T-helper 2 cell treated with Interferon-gamma antibody and Interleukin-4, amounts not matched to agents 5 μg/mL and 100 μg/mL, for 36 hours (primary cell): ENCODE measurements at regions not wholly inside any gene's neighbourhood (a gene's known extent, or its start where the extent isn't known, plus 50 kb on each side); places are given as distances from the start of the nearest gene placed in this dataset.
"Not testable (repeated sequence)": the region's sequence is repeated elsewhere in the genome, so short reads cannot be mapped to it uniquely, and the experiment has no call there.

Experiments used
- DNase-seq: peaks from one replicate; pipeline ENCODE4 v3.0.0; 2021; ENCODE audit warnings: low spot score
- H3K27ac Mint-ChIP-seq: one replicate; pipeline ENCODE4 v1.8.0; 2021; ENCODE audit warnings: mild to moderate bottlenecking, mixed read lengths
- H3K27me3 Mint-ChIP-seq: one replicate; pipeline ENCODE4 v1.8.0; 2021; ENCODE audit warnings: low read depth, mixed read lengths
- H3K36me3 Mint-ChIP-seq: one replicate; pipeline ENCODE4 v1.8.0; 2021; ENCODE audit warnings: low read depth, mixed read lengths
- H3K4me1 Mint-ChIP-seq: one replicate; pipeline ENCODE4 v1.8.0; 2021; ENCODE audit warnings: low read depth, mixed read lengths
- H3K4me3 Mint-ChIP-seq: one replicate; pipeline ENCODE4 v1.8.0; 2022; ENCODE audit warnings: mild to moderate bottlenecking, moderate library complexity, mixed read lengths
- H3K9me3 Mint-ChIP-seq: one replicate; pipeline ENCODE4 v1.8.0; 2021; ENCODE audit warnings: mixed read lengths

DNA sequence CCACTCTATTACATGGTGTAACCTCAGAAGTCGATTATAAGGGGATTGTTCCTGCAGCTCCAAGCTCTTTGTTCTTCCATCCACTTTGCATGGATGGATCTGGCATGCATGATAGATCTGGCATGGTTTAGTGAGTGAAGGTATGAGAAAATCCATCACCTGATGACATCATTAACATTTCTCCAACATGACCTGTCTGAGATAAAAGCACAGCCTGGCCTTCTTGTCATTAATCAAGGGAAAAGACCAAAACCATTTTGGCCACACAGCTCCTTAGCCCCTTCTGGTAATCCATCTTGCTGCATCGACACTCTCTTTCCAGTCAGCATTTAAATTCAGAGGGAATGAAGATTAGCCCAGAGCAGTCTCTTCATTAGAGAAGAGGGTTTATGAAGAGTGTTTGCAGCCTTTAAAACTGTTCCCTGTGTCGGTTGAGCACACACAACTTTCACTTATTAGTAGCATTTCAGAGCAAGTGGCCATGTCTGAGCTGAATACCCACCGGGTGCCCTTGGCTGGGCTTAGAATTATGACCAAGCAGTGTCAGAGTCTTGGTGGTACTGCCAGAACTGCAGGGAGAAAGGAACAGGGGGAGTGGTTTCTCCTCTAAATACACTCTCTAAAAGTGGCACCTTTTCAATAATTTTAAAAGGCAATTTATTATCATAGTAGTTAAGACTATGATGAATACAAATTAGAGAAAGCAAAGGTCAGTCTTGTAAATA is 246.0 kb downstream of the HAPSTR1 start:
- no peak for DNase-seq
- H3K4me1 Mint-ChIP-seq: no peaks in the 10 kb centered on the region
- no peaks in the 10 kb centered on the region for H3K27me3 Mint-ChIP-seq
- H3K27ac Mint-ChIP-seq: no peak overlapping the region
- no peaks in the 10 kb centered on the region for H3K36me3 Mint-ChIP-seq
- no peaks in the 10 kb centered on the region for H3K9me3 Mint-ChIP-seq
- no peak overlapping the region for H3K4me3 Mint-ChIP-seq

DNA sequence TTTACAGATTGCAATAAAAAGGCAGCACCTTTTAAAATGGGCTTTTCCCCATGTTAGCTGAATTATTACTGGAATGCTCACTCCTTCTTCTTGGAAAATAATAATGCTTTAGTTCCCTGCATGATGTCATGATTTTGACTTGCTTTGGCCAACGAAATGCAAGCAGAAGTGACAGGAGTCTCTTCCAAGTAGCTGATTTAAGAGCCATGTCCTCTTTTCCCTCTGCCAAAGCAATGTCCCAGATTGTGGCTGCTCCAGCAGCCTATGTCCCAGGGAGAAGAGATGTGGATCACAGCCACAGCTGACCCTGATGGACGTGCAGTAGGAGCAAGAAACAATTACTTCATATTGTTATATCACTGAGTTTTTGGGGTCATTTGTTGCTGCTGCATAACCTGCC is 246.6 kb downstream of the HAPSTR1 start:
- Mint-ChIP-seq H3K27me3 (no peaks in the 10 kb centered on the region), H3K27ac (no peak overlapping the region), H3K9me3 (no peaks in the 10 kb centered on the region), H3K4me3 (no peak overlapping the region), H3K36me3 (no peaks in the 10 kb centered on the region), H3K4me1 (no peaks in the 10 kb centered on the region)
- DNase-seq: no peak

- Mint-ChIP-seq H3K4me1 (no peaks in the 10 kb centered on the region), H3K36me3 (no peaks in the 10 kb centered on the region), H3K4me3 (no peak overlapping the region), H3K9me3 (no peaks in the 10 kb centered on the region), H3K27ac (no peak overlapping the region), H3K27me3 (no peaks in the 10 kb centered on the region)
- DNase-seq: no peak
Measured at GRCh38 chr16:9338510-9338909, 247.1 kb downstream of the HAPSTR1 start.

DNA sequence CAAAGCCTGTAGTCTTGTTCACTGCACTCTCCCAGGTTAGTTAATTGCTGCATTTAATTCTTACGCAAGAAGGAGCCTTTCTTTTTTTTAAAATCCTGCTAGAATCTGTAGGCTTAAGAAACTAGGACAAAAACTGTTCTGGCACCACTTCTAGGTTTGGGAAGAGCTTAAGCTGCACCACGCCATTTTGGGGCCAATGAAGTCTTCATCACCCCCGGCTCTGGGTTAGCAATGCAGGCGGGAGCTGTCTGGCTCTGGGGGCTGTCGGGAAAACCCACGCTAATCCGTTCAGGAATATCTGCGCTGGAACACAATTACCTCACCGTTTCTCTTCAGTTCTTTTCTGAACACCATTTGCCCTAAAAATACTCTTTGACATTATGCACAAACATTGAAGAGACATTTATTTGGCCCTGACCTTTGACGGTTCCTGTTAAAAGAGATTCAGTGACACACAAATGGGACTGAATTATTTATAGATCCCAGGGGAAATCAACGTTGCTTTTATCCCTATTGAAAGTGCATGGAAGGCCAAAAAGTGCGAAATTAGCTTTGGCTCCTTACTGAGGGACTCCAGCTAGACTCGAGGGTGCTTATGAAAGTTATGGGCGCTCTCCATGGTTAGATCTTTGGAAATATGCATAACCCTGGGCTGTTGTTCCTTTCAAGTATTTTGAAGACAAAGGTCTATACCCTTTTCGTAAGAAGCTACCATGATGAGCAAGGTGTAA is 249.2 kb downstream of the HAPSTR1 start:
- no peak for DNase-seq
- no peak overlapping the region for H3K4me3 Mint-ChIP-seq
- H3K27me3 Mint-ChIP-seq: no peaks in the 10 kb centered on the region
- H3K4me1 Mint-ChIP-seq: no peaks in the 10 kb centered on the region
- H3K27ac Mint-ChIP-seq: no peak overlapping the region
- no peaks in the 10 kb centered on the region for H3K9me3 Mint-ChIP-seq
- H3K36me3 Mint-ChIP-seq: no peaks in the 10 kb centered on the region

DNA sequence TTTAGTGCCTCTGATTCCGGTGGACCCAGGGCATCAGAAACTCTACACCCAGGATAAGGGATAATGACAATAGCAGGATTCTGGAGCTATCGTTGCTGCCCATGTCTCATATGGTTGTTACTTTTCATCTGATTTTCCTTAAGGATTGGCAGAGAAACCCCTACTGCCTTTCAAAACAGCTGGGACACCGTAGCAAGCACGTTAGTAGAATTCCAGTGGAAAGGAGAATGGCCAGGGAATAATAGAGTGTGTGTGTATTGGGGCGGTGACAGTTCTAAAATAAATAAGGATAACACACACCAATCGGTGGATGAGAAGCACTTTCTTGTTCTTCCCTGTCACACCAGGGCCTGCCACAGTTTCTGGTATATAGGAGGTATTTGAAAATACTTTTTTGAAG is 251.8 kb downstream of the HAPSTR1 start:
- Mint-ChIP-seq H3K4me1 (no peaks in the 10 kb centered on the region), H3K27me3 (no peaks in the 10 kb centered on the region), H3K9me3 (no peaks in the 10 kb centered on the region), H3K27ac (no peak overlapping the region), H3K36me3 (no peaks in the 10 kb centered on the region), H3K4me3 (no peak overlapping the region)
- DNase-seq: no peak

DNA sequence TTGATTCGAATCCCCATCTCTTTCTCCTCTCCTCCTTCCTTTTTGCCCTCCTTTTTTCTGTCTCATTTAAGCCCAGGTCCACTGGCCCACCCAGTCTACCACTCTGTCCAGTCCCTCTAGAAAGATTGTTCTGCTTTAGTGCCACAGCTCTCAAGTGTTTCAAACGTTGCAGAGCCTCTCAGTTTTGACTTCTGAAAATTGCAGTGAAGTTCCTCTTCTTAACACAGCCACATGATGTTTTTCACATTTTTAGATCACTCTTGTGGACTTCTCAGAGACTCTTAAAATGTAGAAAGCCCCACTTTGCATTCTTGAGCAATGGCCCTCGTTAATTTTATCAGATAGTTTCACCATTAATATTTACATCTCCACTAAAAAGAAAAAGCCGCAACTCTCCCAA is 253.1 kb downstream of the HAPSTR1 start:
- no peak overlapping the region for H3K4me3 Mint-ChIP-seq
- no peaks in the 10 kb centered on the region for H3K27me3 Mint-ChIP-seq
- H3K9me3 Mint-ChIP-seq: no peaks in the 10 kb centered on the region
- no peak overlapping the region for H3K27ac Mint-ChIP-seq
- no peaks in the 10 kb centered on the region for H3K36me3 Mint-ChIP-seq
- DNase-seq: no peak
- H3K4me1 Mint-ChIP-seq: no peaks in the 10 kb centered on the region

DNA sequence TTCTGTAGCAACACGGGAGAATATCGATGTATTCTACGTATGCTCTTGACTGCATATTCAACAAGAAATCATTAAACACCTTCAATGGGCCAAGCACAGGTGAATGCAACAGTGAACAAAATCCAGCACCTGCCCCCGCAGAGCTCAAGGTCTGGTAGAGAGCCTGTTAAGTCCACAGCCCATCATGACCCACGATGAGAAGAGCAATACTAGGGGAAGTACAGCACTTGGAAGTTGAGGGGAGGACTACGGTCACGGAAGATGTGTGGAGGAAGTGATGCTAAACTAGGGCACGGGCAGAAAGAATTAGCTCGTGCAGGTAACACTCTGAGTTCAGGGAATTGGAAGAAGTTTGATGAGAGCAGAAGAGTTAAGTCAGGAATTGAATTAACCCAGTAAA is 253.6 kb downstream of the HAPSTR1 start:
- Mint-ChIP-seq H3K9me3 (no peaks in the 10 kb centered on the region), H3K36me3 (no peaks in the 10 kb centered on the region), H3K27me3 (no peaks in the 10 kb centered on the region), H3K4me1 (no peaks in the 10 kb centered on the region), H3K27ac (no peak overlapping the region), H3K4me3 (no peak overlapping the region)
- DNase-seq: no peak

DNA sequence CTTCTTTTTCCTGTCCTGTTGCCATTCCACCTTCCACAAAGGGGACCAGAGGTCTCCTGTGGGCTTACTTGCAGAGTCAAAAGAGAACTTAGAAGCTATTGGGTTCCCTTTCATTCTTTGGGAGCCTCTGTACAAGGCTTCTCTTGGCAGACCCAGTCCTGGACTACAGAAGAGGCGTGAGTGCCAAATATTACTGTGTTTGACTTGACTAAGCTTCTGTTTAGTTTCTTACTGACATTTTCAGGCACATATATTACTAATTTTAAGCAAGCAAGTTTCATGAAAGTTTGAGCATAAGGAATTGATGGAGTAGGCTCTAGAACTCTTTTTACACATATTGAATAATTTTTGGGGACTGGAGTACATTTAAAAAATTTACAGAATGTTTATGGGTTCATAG is 254.4 kb downstream of the HAPSTR1 start:
- no peaks in the 10 kb centered on the region for H3K27me3 Mint-ChIP-seq

DNA sequence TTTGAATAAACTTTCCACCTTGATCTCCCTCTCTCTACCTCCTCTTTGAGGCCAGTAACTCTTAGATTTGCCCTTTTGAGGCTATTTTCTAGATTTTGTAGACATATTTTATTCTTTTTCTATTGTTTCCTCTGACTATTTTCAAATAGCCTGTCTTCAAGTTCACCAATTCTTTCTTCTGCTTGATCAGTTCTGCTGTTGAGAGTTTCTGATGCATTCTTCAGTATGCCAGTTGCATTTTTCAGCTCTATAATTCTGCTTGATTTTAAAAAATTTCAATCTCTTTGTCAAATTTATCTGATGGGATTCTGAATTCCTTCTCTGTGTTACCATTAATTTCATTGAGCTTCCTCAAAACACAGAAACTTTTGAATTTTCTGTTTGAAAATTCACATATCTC is 257.5 kb downstream of the HAPSTR1 start:
- no peak for DNase-seq
- Mint-ChIP-seq H3K4me1 (no peaks in the 10 kb centered on the region), H3K9me3 (peaks cover 5% of the 10 kb centered on the region), H3K27ac (no peak overlapping the region), H3K27me3 (no peaks in the 10 kb centered on the region), H3K4me3 (no peak overlapping the region), H3K36me3 (no peaks in the 10 kb centered on the region)

More for the DNA sequence above, 254.4 kb downstream of the HAPSTR1 start:
- H3K27ac Mint-ChIP-seq: no peak overlapping the region
- H3K9me3 Mint-ChIP-seq: no peaks in the 10 kb centered on the region
- no peak for DNase-seq
- H3K4me1 Mint-ChIP-seq: no peaks in the 10 kb centered on the region
- no peaks in the 10 kb centered on the region for H3K36me3 Mint-ChIP-seq
- H3K4me3 Mint-ChIP-seq: no peak overlapping the region

GRCh38 chr16:9349373-9349960 is 258.0 kb downstream of the HAPSTR1 start:
- H3K4me1 Mint-ChIP-seq, H3K9me3 Mint-ChIP-seq, H3K36me3 Mint-ChIP-seq, H3K27me3 Mint-ChIP-seq, DNase-seq, H3K4me3 Mint-ChIP-seq, H3K27ac Mint-ChIP-seq: not testable (repeated sequence)

DNA sequence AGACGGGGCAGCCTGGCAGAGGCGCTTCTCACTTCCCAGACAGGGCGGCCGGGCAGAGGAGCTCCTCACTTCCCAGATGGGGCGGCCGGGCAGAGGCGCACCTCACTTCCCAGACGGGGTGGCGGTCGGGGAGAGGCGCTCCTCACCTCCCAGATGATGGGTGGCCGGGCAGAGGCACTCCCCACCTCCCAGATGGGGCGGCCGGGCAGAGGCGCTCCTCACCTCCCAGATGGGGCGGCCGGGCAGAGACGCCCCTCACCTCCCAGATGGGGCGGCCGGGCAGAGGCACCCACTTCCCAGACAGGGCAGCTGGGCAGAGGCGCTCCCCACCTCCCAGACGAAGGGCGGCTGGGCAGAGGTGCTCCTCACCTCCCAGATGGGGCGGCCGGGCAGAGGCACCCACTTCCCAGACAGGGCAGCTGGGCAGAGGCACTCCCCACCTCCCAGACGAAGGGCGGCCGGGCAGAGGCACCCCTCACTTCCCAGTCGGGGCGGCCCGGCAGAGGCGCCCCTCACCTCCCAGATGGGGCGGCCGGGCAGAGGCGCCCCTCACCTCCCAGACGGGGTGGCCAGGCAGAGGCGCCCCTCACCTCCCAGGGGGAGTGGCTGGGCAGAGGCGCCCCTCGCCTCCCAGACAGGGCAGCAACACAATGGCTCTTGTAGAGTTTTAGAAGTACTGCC is 258.8 kb downstream of the HAPSTR1 start:
- not testable (repeated sequence) for H3K27ac Mint-ChIP-seq, DNase-seq, H3K36me3 Mint-ChIP-seq

GRCh38 chr16:9351440-9351839 is 260.0 kb downstream of the HAPSTR1 start:
- no peak overlapping the region for H3K4me3 Mint-ChIP-seq
- H3K27me3 Mint-ChIP-seq: no peaks in the 10 kb centered on the region
- no peak overlapping the region for H3K27ac Mint-ChIP-seq
- DNase-seq: no peak
- peaks cover 16% of the 10 kb centered on the region for H3K9me3 Mint-ChIP-seq
- H3K4me1 Mint-ChIP-seq: no peaks in the 10 kb centered on the region
- no peaks in the 10 kb centered on the region for H3K36me3 Mint-ChIP-seq

More for the DNA sequence above, 258.8 kb downstream of the HAPSTR1 start:
- not testable (repeated sequence) for H3K4me1 Mint-ChIP-seq, H3K4me3 Mint-ChIP-seq, H3K27me3 Mint-ChIP-seq, H3K9me3 Mint-ChIP-seq

GRCh38 chr16:9351841-9352434 is 260.5 kb downstream of the HAPSTR1 start:
- DNase-seq: no peak
- peaks cover 18% of the 10 kb centered on the region for H3K9me3 Mint-ChIP-seq
- H3K27ac Mint-ChIP-seq: no peak overlapping the region
- no peaks in the 10 kb centered on the region for H3K27me3 Mint-ChIP-seq
- no peak overlapping the region for H3K4me3 Mint-ChIP-seq
- no peaks in the 10 kb centered on the region for H3K4me1 Mint-ChIP-seq
- no peaks in the 10 kb centered on the region for H3K36me3 Mint-ChIP-seq

DNA sequence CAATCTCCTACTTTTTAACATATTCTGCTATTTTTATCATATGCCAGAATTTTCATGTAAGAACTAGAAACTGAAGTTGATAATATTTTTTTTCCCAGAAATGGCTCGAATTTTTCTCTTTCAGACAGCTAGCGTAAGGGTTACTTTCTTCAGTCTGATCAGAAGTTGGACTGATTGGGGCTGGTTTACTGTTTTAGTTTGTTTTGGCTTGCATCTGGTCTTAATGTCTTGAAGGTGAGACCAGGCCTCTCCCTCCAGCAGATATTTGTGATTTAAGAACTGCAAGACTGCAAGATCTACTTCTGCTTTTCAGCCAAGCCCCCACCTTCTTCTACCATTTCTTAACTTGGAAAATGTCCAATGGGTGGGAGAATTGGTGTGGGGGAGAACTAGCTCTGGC is 266.4 kb downstream of the HAPSTR1 start:
- Mint-ChIP-seq H3K27ac (no peak overlapping the region), H3K36me3 (no peaks in the 10 kb centered on the region), H3K4me1 (no peaks in the 10 kb centered on the region), H3K27me3 (no peaks in the 10 kb centered on the region), H3K4me3 (no peak overlapping the region), H3K9me3 (peaks cover 35% of the 10 kb centered on the region)
- no peak for DNase-seq
